ENCODE measurements at regions not wholly inside any gene's neighbourhood (a gene's known extent, or its start where the extent isn't known, plus 50 kb on each side); places are given as distances from the start of the nearest gene placed in this dataset.

- no peak for DNase-seq (ENCODE audit: low spot score in 2 of 2)
- TF ChIP-seq CTCF (IDR thresholded peaks at IDR 0.05) (no peak), POLR2A (IDR thresholded peaks at IDR 0.05) (no peak)
- no peak overlapping the region for H3K4me3 ChIP-seq (ENCODE audit: low read depth, poor library complexity, severe bottlenecking)
- 37 to 41% methylated on average over 3 of the region's 3 CpGs for WGBS, 2 donors
- intact Hi-C loops (cut with DNase I; ENCODE audit: low total_unique reads), result no loop called here
These were observed 834.9 kb downstream of the GRID1 start for GRCh38 chr10:85531706-85532105.

- H3K4me3 ChIP-seq (ENCODE audit: low read depth, poor library complexity, severe bottlenecking), result no peak overlapping the region
- intact Hi-C loops (cut with DNase I; ENCODE audit: low total_unique reads), result no loop called here
- no peak for TF ChIP-seq POLR2A (IDR thresholded peaks at IDR 0.05)
- no peak for TF ChIP-seq CTCF (IDR thresholded peaks at IDR 0.05)
- no peak for DNase-seq (ENCODE audit: low spot score in 2 of 2)
These were observed 833.8 kb downstream of the GRID1 start for GRCh38 chr10:85532773-85533172.

- H3K4me3 ChIP-seq (ENCODE audit: low read depth, poor library complexity, severe bottlenecking), result no peak overlapping the region
- no peak for DNase-seq (ENCODE audit: low spot score in 2 of 2)
- intact Hi-C loops (cut with DNase I; ENCODE audit: low total_unique reads), result no loop called here
- no peak for TF ChIP-seq CTCF (IDR thresholded peaks at IDR 0.05)
- no peak for TF ChIP-seq POLR2A (IDR thresholded peaks at IDR 0.05)
These were observed 830.7 kb downstream of the GRID1 start for GRCh38 chr10:85535926-85536325.

GRCh38 chr10:85537561-85537960 lies 829.0 kb downstream of the GRID1 start:
- no peak overlapping the region for H3K4me3 ChIP-seq (ENCODE audit: low read depth, poor library complexity, severe bottlenecking)
- TF ChIP-seq CTCF (IDR thresholded peaks at IDR 0.05), result no peak
- intact Hi-C loops (cut with DNase I; ENCODE audit: low total_unique reads), result no loop called here
- no peak for DNase-seq (ENCODE audit: low spot score in 2 of 2)

GRCh38 chr10:85538601-85539000 lies 828.0 kb downstream of the GRID1 start:
- H3K4me3 ChIP-seq (ENCODE audit: low read depth, poor library complexity, severe bottlenecking), result no peak overlapping the region
- intact Hi-C loops (cut with DNase I; ENCODE audit: low total_unique reads), result no loop called here
- TF ChIP-seq POLR2A (IDR thresholded peaks at IDR 0.05), result no peak
- TF ChIP-seq CTCF (IDR thresholded peaks at IDR 0.05), result no peak
- WGBS, 2 donors, result 83 to 86% methylated on average over 3 of the region's 3 CpGs
- DNase-seq (ENCODE audit: low spot score in 2 of 2), result no peak

GRCh38 chr10:85542152-85542551 lies 824.4 kb downstream of the GRID1 start:
- no peak for DNase-seq (ENCODE audit: low spot score in 2 of 2)
- H3K4me3 ChIP-seq (ENCODE audit: low read depth, poor library complexity, severe bottlenecking), result no peak overlapping the region
- WGBS, 2 donors, result 38 to 42% methylated on average over 6 of the region's 6 CpGs
- intact Hi-C loops (cut with DNase I; ENCODE audit: low total_unique reads), result no loop called here
- TF ChIP-seq CTCF (IDR thresholded peaks at IDR 0.05) (no peak), POLR2A (IDR thresholded peaks at IDR 0.05) (no peak)

Measured in lower leg skin (tissue), 4 donors.